Effector memory CD8-positive, alpha-beta T cell (primary cell): ENCODE measurements at regions not wholly inside any gene's neighbourhood (a gene's known extent, or its start where the extent isn't known, plus 50 kb on each side); places are given as distances from the start of the nearest gene placed in this dataset.
"Not testable (repeated sequence)": the region's sequence is repeated elsewhere in the genome, so short reads cannot be mapped to it uniquely, and the experiment has no call there.

ENCODE experiments used
- ATAC-seq: fragments of 150-1000 bp; cut with Tn5 transposase; replicated peaks from 2 replicates; pipeline ENCODE4 v1.10.0; 2021; ENCODE audit warnings: mild to moderate bottlenecking, moderate library complexity
- DNase-seq, 3 experiments: peaks; one replicate each; pipeline ENCODE4 v3.0.0; 2021
- H3K27ac Mint-ChIP-seq, 2 donors: one replicate each; pipeline ENCODE4 v1.8.0; 2022; ENCODE audit warnings: mild to moderate bottlenecking in 2 of 2, mixed read lengths in 2 of 2, moderate library complexity in 2 of 2
- H3K27me3 Mint-ChIP-seq, 2 donors: one replicate each; pipeline ENCODE4 v1.8.0; 2022; ENCODE audit warnings: mixed read lengths in 2 of 2
- H3K36me3 Mint-ChIP-seq: one replicate; pipeline ENCODE4 v1.8.0; 2022; ENCODE audit warnings: mild to moderate bottlenecking, moderate library complexity, mixed read lengths; ENCODE audit not compliant: insufficient read depth
- H3K4me1 Mint-ChIP-seq, 2 donors: one replicate each; pipeline ENCODE4 v1.8.0; 2022; ENCODE audit warnings: low read depth in 2 of 2, mixed read lengths in 2 of 2
- H3K4me3 Mint-ChIP-seq, 2 donors: one replicate each; pipeline ENCODE4 v1.8.0; 2022; ENCODE audit warnings: mild to moderate bottlenecking in 2 of 2, mixed read lengths in 2 of 2, moderate library complexity in 2 of 2
- H3K9me3 Mint-ChIP-seq, 2 donors: one replicate each; pipeline ENCODE4 v1.8.0; 2022; ENCODE audit warnings: mixed read lengths in 2 of 2

DNA sequence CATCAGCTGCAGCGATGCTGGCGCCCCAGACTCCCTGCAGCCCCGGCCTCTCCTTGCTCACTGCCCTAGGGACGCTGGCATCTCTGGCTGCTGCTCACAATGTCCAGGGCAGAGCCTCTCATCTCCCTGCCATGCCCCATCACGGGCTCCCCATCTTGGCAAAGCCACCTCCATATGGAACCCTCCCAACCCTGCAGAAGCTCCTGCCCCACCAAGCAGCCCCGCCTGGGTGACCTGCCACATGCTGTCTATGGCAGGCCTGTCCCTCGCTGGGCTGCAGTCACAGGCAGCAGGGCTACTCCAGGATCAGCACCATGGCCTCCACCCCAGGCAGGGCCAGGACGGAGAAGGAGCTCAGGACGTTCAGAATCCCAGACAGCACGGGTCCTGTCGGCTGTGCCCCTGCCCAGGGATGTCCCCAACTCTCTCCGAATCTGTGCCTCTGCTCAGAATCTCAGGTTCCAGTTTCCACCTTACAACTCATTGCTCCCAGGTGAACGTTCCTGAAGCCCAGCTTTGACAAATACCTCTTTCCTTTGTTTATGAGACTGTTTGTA is 58.4 kb downstream of the PLXNA1 start:
- no peak for DNase-seq
- H3K27ac Mint-ChIP-seq: no peak overlapping the region
- ATAC-seq: no peak
- H3K9me3 Mint-ChIP-seq: no peaks in the 10 kb centered on the region
- peaks cover 8 to 34% of the 10 kb centered on the region in 2 donors for H3K27me3 Mint-ChIP-seq
- no peaks in the 10 kb centered on the region for H3K4me1 Mint-ChIP-seq
- H3K4me3 Mint-ChIP-seq: no peak overlapping the region
- H3K36me3 Mint-ChIP-seq: peaks cover 4% of the 10 kb centered on the region

DNA sequence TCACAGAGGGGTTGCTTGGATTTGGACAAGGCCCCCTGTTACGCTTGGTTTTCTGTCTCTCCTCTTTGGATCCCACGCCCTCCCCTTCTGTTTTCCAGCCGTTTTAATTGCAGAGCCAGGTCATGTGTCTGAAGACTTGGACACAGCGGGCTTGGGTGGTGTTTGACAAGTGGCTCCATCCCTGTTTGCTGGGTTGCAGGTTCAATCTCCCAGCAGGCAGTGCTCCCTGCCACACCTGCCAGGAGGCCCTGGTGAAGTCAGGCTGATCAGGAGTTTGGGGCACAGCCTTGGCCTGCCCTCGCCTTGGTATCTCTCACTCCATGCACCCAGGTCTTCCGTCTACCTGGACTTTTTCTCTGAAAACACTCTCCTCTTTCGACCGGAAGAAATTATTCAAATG is 59.0 kb downstream of the PLXNA1 start:
- Mint-ChIP-seq H3K4me3 (no peak overlapping the region), H3K27me3 (peaks cover 8 to 34% of the 10 kb centered on the region in 2 donors), H3K9me3 (no peaks in the 10 kb centered on the region), H3K27ac (no peak overlapping the region), H3K36me3 (peaks cover 4% of the 10 kb centered on the region), H3K4me1 (no peaks in the 10 kb centered on the region)
- ATAC-seq: no peak
- DNase-seq: no peak

DNA sequence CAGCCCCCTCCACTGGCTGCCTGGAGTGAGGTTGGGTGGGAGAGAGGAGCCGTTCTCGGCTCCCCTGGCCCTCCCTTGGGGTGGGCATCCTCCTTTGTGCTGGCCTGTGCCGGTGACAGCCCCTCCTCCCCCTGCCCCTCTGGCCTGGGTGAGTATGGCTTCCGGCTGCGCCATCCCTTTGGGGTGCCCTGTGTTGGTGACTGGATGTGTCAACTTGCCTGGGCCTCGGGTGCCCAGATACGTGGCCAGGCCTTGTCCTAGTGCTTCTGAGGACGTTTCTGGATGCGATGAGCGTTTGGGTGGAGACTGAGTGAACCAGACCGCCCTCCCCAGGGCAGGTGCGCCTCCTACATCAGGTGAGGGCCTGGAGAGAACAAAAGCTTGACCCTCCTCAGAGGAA is 59.7 kb downstream of the PLXNA1 start:
- no peak overlapping the region for H3K4me3 Mint-ChIP-seq
- peaks cover 4% of the 10 kb centered on the region for H3K36me3 Mint-ChIP-seq
- no peak for ATAC-seq
- H3K9me3 Mint-ChIP-seq: no peaks in the 10 kb centered on the region
- DNase-seq: no peak
- peaks cover 8 to 35% of the 10 kb centered on the region in 2 donors for H3K27me3 Mint-ChIP-seq
- H3K4me1 Mint-ChIP-seq: no peaks in the 10 kb centered on the region
- no peak overlapping the region for H3K27ac Mint-ChIP-seq

DNA sequence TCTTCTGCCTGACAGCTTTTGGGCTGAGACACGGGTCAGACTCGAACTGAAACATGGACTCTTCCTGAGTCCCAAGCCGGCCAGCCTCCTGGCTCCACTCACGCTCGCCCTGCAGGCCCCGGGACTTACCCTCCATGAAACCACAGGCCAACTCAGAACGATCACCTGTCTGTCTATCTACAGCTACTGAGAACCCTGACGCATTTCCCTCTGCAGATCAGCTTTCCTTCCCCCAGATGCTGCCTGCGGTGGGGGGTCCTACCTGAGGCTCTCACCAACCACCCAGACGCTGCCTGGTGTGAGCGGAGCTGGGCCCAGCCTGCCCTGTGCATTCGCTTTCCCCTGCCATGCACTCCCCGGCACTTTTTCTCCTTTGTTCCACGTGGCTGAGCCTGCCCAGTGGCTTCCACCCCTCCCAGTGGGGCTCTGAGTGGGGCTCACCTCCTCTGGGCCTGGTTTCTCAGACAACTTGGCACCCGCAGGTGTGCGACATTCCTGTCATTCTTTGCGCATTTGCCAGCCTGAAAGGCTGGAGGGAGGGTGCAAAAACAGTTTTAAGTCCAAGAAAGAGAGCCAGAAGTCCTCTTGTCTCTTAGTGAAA is 60.2 kb downstream of the PLXNA1 start:
- no peak for ATAC-seq
- Mint-ChIP-seq H3K27me3 (peaks cover 8 to 40% of the 10 kb centered on the region in 2 donors), H3K4me3 (no peak overlapping the region), H3K4me1 (no peaks in the 10 kb centered on the region), H3K27ac (no peak overlapping the region), H3K9me3 (no peaks in the 10 kb centered on the region), H3K36me3 (peaks cover under 1% of the 10 kb centered on the region)
- no peak for DNase-seq

DNA sequence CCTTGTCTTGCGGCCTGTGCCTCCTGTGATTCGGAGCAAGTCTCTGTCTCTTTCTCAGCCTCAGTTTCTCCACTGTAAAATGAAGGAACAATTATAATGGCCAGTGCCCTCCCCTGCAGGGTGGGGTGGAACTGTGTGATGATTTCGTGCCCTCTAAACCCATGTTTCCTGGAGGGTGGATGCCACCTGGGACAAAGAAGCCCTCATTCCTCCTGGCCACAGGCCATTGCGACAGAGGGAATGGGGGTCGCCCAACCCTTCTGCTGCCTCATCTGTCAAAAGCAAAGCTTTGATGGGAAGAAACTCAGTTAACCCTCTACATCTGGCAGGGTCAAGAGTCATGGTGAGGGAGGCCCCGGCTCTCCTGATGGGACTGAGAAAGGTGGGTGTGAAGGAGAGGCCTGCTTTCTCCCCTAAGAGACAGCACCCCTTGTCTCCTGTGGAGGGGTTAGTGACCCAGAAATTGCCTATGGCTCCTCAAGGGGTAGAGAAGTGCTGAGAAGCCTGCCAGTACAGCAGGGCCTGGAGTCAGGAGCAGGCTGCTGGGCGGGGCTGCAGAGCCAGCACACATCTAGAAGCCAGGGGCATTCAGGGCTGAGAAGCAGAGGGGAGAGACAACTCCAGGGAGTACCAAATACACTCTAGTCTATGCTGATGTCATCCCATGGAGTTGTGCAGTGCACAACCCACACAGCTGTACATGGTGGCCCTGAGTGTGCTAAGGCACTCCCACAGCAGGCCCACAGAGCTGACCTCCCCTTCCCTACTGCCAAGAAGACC is 61.0 kb downstream of the PLXNA1 start:
- Mint-ChIP-seq H3K27me3 (peaks cover 14 to 48% of the 10 kb centered on the region in 2 donors), H3K9me3 (no peaks in the 10 kb centered on the region), H3K36me3 (no peaks in the 10 kb centered on the region), H3K4me3 (no peak overlapping the region), H3K27ac (peak overlapping the region in 1 of 2 donors; percentile 44), H3K4me1 (no peaks in the 10 kb centered on the region)
- ATAC-seq (no peak), DNase-seq (no peak)

DNA sequence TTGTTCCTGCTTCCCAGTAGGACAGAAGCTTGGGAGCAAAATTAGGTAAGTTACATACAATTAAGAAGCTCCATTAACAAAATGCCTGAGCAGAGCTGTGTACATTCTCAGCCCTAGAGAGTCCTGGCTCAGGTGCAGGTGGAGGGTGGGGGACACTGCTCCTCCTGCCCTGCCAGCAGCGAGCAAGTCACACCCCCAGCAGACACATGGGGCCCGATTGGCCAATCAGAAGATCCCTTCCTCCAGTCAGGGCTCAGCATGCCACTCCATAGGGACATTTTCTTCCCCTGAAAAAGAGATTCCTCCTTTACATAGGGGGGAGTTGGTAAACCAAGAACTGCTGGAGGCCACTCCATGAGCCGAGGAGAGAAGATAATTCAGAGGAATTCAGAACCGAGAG is 62.1 kb downstream of the PLXNA1 start:
- H3K9me3 Mint-ChIP-seq: no peaks in the 10 kb centered on the region
- H3K4me3 Mint-ChIP-seq: no peak overlapping the region
- H3K27me3 Mint-ChIP-seq: peaks cover 20 to 56% of the 10 kb centered on the region in 2 donors
- H3K36me3 Mint-ChIP-seq: no peaks in the 10 kb centered on the region
- no peaks in the 10 kb centered on the region for H3K4me1 Mint-ChIP-seq
- H3K27ac Mint-ChIP-seq: no peak overlapping the region
- DNase-seq: no peak
- ATAC-seq: no peak

DNA sequence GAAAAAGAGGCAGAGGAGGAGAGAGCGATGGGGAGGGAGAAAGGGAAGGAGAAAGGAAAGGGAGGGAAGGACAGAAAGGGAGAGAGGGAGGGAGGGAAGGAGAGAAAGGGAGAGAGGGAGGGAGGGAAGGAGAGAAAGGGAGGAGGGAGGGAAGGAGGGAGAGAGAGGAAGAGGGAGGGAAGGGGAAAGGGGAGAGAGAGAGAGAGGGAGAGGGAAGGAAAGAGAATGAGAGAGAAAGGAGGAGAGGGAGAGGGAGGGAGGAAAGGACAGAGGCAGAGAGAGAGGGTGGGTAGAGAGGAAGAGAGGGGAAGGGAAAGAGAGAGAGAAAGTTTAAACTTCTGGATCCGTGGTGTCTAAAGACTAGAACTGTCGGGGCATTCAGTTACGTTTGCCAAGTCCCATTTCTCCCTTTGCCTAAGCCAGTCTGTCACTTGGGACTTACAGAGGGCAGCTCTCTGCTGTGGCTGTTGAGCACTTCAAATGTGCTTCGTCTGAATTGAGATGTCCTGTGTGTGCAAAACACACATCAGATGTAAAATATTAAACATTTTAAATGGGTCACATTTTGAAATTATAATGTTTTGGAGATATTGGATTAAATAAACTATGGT is 62.6 kb downstream of the PLXNA1 start:
- peak overlapping the region in 1 of 2 donors; percentile 62 for H3K27ac Mint-ChIP-seq
- ATAC-seq (no peak), DNase-seq (no peak)
- H3K9me3 Mint-ChIP-seq: no peaks in the 10 kb centered on the region
- H3K4me1 Mint-ChIP-seq: no peaks in the 10 kb centered on the region
- H3K27me3 Mint-ChIP-seq: peaks cover 20 to 55% of the 10 kb centered on the region in 2 donors
- no peaks in the 10 kb centered on the region for H3K36me3 Mint-ChIP-seq
- no peak overlapping the region for H3K4me3 Mint-ChIP-seq

DNA sequence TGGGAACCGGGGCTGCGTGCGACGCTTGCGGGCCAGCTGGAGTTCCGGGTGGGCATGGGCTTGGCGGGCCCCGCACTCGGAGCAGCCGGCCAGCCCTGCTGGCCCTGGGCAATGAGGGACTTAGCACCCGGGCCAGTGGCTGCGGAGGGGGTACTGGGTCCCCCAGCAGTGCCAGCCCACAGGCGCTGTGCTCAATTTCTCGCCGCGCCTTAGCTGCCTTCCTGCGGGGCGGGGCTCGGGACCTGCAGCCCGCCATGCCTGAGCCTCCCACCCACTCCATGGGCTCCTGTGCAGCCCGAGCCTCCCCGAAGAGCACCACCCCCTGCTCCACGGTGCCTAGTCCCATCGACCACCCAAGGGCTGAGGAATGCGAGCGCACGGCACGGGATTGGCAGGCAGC is 63.8 kb downstream of the PLXNA1 start:
- H3K36me3 Mint-ChIP-seq, H3K9me3 Mint-ChIP-seq, DNase-seq, H3K4me1 Mint-ChIP-seq, H3K27ac Mint-ChIP-seq, H3K4me3 Mint-ChIP-seq, ATAC-seq: not testable (repeated sequence)
- H3K27me3 Mint-ChIP-seq: peaks cover 17 to 65% of the 10 kb centered on the region in 2 donors

DNA sequence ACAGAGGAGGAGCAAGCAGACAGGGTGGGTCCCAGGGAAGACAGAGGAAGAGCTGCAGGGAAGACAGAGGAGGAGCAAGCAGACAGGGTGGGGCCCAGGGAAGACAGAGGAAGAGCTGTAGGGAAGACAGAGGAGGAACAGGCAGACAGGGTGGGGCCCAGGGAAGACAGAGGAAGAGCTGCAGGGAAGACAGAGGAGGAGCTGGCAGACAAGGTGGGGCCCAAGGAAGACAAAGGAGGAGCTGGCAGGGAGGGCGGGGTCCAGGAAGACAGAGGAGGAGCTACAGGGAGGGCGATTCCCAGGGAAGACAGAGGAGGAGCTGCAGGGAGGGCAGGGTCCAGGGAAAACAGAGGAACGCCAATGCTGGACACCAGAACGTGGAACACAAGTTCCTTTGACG is 66.5 kb downstream of the PLXNA1 start:
- H3K27ac Mint-ChIP-seq: no peak overlapping the region
- peaks cover 3% of the 10 kb centered on the region for H3K36me3 Mint-ChIP-seq
- H3K4me1 Mint-ChIP-seq: no peaks in the 10 kb centered on the region
- no peaks in the 10 kb centered on the region for H3K9me3 Mint-ChIP-seq
- H3K4me3 Mint-ChIP-seq: no peak overlapping the region
- DNase-seq: no peak
- ATAC-seq: no peak
- H3K27me3 Mint-ChIP-seq: peaks cover 12 to 72% of the 10 kb centered on the region in 2 donors

- Mint-ChIP-seq H3K27me3 (peaks cover 12 to 60% of the 10 kb centered on the region in 2 donors), H3K27ac (no peak overlapping the region), H3K4me1 (no peaks in the 10 kb centered on the region), H3K4me3 (no peak overlapping the region), H3K36me3 (peaks cover 3% of the 10 kb centered on the region), H3K9me3 (no peaks in the 10 kb centered on the region)
- ATAC-seq: no peak
- DNase-seq: no peak
Observed at GRCh38 chr3:127050733-127051132, 67.8 kb downstream of the PLXNA1 start.

GRCh38 chr3:127052121-127052561 is 69.2 kb downstream of the PLXNA1 start:
- Mint-ChIP-seq H3K4me3 (no peak overlapping the region), H3K27ac (no peak overlapping the region), H3K27me3 (peaks cover 12 to 60% of the 10 kb centered on the region in 2 donors), H3K9me3 (peaks cover 0 to under 1% of the 10 kb centered on the region in 2 donors), H3K4me1 (no peaks in the 10 kb centered on the region), H3K36me3 (peaks cover 3% of the 10 kb centered on the region)
- DNase-seq (no peak), ATAC-seq (no peak)

GRCh38 chr3:127053026-127053425 is 70.1 kb downstream of the PLXNA1 start:
- Mint-ChIP-seq H3K36me3 (peaks cover 3% of the 10 kb centered on the region), H3K4me1 (no peaks in the 10 kb centered on the region), H3K4me3 (no peak overlapping the region), H3K27ac (no peak overlapping the region), H3K9me3 (peaks cover 4 to 7% of the 10 kb centered on the region in 2 donors), H3K27me3 (peaks cover 12 to 56% of the 10 kb centered on the region in 2 donors)
- DNase-seq: no peak
- no peak for ATAC-seq

DNA sequence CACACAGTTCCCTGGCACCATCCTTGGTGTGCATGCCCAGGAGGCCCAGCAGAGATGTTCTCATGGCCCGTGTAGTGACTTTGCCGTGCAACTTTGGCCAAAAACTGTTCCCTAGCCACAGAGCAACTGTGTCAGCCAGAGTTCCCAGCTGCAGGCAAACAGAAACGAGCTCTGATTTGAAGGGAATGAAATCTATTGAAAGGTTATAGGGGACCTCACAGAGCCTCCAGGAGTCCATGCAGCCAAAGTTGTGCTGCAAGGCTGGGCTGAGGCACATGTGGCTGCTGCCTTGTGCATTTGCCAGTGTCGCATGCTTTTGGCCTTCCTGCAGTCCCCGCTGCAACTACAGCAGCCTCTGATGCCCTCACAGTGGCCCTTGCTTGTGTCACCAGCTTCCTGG is 70.5 kb downstream of the PLXNA1 start:
- no peak for ATAC-seq
- Mint-ChIP-seq H3K27me3 (peaks cover 9 to 51% of the 10 kb centered on the region in 2 donors), H3K36me3 (peaks cover 3% of the 10 kb centered on the region), H3K4me3 (no peak overlapping the region), H3K9me3 (peaks cover 4 to 7% of the 10 kb centered on the region in 2 donors), H3K4me1 (no peaks in the 10 kb centered on the region), H3K27ac (no peak overlapping the region)
- DNase-seq: no peak
